ENCODE measurements at regions not wholly inside any gene's neighbourhood (a gene's known extent, or its start where the extent isn't known, plus 50 kb on each side); places are given as distances from the start of the nearest gene placed in this dataset.

DNA sequence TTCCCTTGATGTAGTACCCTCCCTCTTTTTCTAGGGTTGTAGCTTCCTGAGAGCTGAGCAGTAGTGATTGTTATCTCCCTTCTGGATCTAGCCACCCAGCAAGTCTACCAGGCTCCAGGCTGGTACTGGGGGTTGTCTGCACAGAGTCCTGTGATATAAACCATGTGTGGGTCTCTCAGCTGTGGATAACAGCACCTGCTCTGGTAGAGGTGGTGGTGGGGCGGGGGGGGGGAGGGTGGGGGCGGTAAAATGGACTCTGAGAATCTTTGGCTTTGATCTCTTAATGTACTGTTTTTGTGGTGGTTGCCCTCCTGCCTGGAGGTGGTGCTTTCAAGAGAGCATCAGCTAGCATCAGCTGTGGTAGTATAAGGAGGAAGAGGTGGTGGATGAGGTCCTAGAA, 302.0 kb upstream of the CHRM2 start:
- no TSS peak for BruUV-seq (replicated peaks)
- DNase-seq: no peak
- no peaks in the 10 kb centered on the region for H3K9me3 ChIP-seq
- Mint-ChIP-seq H3K4me1 (ENCODE audit: low read depth, unreplicated experiment) (no peaks in the 10 kb centered on the region), H3K36me3 (ENCODE audit: insufficient read depth, unreplicated experiment) (no peaks in the 10 kb centered on the region), H3K27me3 (ENCODE audit: insufficient read depth, unreplicated experiment) (peaks cover 3% of the 10 kb centered on the region), H3K4me3 (ENCODE audit: unreplicated experiment) (no peak overlapping the region), H3K27ac (ENCODE audit: unreplicated experiment) (no peak overlapping the region), H3K9me3 (ENCODE audit: unreplicated experiment) (no peaks in the 10 kb centered on the region)
- H3K4me1 ChIP-seq: no peaks in the 10 kb centered on the region
- no peak overlapping the region for H3K4me3 ChIP-seq (ENCODE audit: low read depth, low read length)
- H3K36me3 ChIP-seq (ENCODE audit: control insufficient read depth, insufficient read depth, low read length): no peaks in the 10 kb centered on the region
- no peak for TF ChIP-seq CTCF (IDR thresholded peaks at IDR 0.05; ENCODE audit: insufficient read depth in 1 of 2, low read depth in 1 of 2, low read length in 1 of 2, severe bottlenecking in 1 of 2, unreplicated experiment in 1 of 2)
- intact Hi-C loops (cut with micrococcal nuclease; ENCODE audit: unreplicated experiment): no loop called here
- no peaks in the 10 kb centered on the region for H3K27me3 ChIP-seq (replicated peaks; ENCODE audit: control insufficient read depth, insufficient read depth, low read length)
- ChIA-PET CTCF (no interaction called here), POLR2A (no interaction called here)

DNA sequence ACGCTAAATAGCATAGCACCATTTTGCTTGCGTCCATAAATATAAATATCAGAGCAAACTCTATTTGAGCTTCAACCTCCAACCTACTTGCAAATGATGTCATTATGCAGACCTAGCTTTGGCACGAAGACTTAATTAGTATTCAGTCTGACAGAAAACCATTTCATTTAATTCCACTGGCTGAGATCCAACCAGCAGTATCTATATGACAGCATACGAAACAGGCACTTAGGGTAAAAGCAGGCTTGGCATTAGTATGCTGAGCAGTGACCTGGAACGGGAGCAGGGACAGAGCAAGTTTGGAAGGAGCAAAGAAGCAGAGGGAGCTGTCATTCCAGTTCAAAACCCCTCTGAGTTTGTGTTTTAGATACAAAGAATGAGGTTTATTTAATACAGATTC, 312.5 kb upstream of the CHRM2 start:
- Histone ChIP-seq H3K36me3 (ENCODE audit: control insufficient read depth, insufficient read depth, low read length) (no peaks in the 10 kb centered on the region), H3K4me3 (ENCODE audit: low read depth, low read length) (no peak overlapping the region), H3K9me3 (no peaks in the 10 kb centered on the region), H3K27me3 (replicated peaks; ENCODE audit: control insufficient read depth, insufficient read depth, low read length) (no peaks in the 10 kb centered on the region), H3K4me1 (no peaks in the 10 kb centered on the region)
- Mint-ChIP-seq H3K4me3 (ENCODE audit: unreplicated experiment) (no peak overlapping the region), H3K27me3 (ENCODE audit: insufficient read depth, unreplicated experiment) (no peaks in the 10 kb centered on the region), H3K36me3 (ENCODE audit: insufficient read depth, unreplicated experiment) (no peaks in the 10 kb centered on the region), H3K27ac (ENCODE audit: unreplicated experiment) (no peak overlapping the region), H3K4me1 (ENCODE audit: low read depth, unreplicated experiment) (no peaks in the 10 kb centered on the region), H3K9me3 (ENCODE audit: unreplicated experiment) (no peaks in the 10 kb centered on the region)
- DNase-seq: no peak
- POLR2A ChIA-PET: no interaction called here
- intact Hi-C loops (cut with micrococcal nuclease; ENCODE audit: unreplicated experiment): no loop called here
- no TSS peak for BruUV-seq (replicated peaks)
- no peak for TF ChIP-seq CTCF (IDR thresholded peaks at IDR 0.05; ENCODE audit: insufficient read depth in 1 of 2, low read depth in 1 of 2, low read length in 1 of 2, severe bottlenecking in 1 of 2, unreplicated experiment in 1 of 2)
- CTCF ChIA-PET: no interaction called here

DNA sequence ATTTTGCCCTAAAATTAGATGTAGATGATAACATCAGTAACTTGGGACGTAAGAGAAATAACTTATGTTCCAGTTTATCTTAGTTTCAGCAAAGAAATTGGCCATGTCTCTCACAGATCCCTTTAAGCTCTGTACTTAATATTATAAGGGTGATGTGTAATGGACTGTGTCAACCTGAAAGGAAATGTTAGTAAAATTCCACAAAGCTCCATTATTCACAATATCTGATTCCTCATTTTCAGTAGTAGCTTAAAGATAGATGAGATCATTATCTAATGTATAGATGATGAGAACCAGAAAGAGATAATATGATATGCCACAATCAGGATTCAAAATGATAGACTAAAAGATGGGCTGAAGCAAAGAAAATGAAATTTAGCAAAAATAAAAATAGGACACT, 316.8 kb upstream of the CHRM2 start:
- H3K4me3 ChIP-seq (ENCODE audit: low read depth, low read length): no peak overlapping the region
- H3K4me1 Mint-ChIP-seq (ENCODE audit: low read depth, unreplicated experiment): no peaks in the 10 kb centered on the region
- no peak for DNase-seq
- no peaks in the 10 kb centered on the region for H3K9me3 Mint-ChIP-seq (ENCODE audit: unreplicated experiment)
- no TSS peak for BruUV-seq (replicated peaks)
- H3K36me3 ChIP-seq (ENCODE audit: control insufficient read depth, insufficient read depth, low read length): no peaks in the 10 kb centered on the region
- no peaks in the 10 kb centered on the region for H3K4me1 ChIP-seq
- ChIA-PET CTCF (no interaction called here), POLR2A (no interaction called here)
- H3K27me3 ChIP-seq (replicated peaks; ENCODE audit: control insufficient read depth, insufficient read depth, low read length): no peaks in the 10 kb centered on the region
- intact Hi-C loops (cut with micrococcal nuclease; ENCODE audit: unreplicated experiment): no loop called here
- no peak overlapping the region for H3K27ac Mint-ChIP-seq (ENCODE audit: unreplicated experiment)
- no peaks in the 10 kb centered on the region for H3K27me3 Mint-ChIP-seq (ENCODE audit: insufficient read depth, unreplicated experiment)
- H3K9me3 ChIP-seq: no peaks in the 10 kb centered on the region
- no peak for TF ChIP-seq CTCF (IDR thresholded peaks at IDR 0.05; ENCODE audit: insufficient read depth in 1 of 2, low read depth in 1 of 2, low read length in 1 of 2, severe bottlenecking in 1 of 2, unreplicated experiment in 1 of 2)
- H3K4me3 Mint-ChIP-seq (ENCODE audit: unreplicated experiment): no peak overlapping the region
- H3K36me3 Mint-ChIP-seq (ENCODE audit: insufficient read depth, unreplicated experiment): no peaks in the 10 kb centered on the region
